ENCODE measurements at regions not wholly inside any gene's neighbourhood (a gene's known extent, or its start where the extent isn't known, plus 50 kb on each side); places are given as distances from the start of the nearest gene placed in this dataset.
A peak's percentile ranks its signal among the peaks of the same experiment; 100 is the strongest.

DNA sequence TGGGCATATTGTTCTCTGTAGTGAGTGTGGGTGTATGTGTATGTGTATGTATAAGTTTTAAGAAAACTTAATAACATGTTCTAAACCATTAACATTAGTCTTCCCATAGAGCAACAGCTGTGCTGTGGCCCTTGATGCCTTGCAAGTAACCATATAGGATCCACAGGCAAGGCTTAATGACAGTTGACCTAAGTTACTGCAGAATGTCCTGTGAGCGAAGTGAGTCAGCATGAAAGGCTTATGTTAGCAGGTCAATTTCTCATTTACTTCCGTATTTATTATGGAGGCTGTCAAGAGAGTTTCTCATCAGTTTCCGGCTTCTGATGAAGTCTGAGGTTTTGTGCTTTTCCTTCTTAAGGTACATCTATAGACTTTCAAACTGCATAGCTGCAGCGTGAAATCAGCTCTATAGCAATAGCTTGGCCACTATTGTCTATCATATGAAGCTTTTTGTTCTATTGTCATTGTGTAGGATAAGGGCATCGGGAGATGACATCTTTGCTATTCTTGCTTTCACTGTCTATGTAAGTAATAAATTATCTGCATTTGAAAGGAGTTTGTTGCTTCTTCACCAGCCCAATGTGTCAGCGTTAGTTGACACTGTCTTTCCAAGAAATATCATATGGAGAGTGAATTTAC, 1153.4 kb upstream of the AGA start (continued):
- TF ChIP-seq ZNF451 (CRISPR knock-in tag; IDR thresholded peaks at IDR 0.05): no peak

DNA sequence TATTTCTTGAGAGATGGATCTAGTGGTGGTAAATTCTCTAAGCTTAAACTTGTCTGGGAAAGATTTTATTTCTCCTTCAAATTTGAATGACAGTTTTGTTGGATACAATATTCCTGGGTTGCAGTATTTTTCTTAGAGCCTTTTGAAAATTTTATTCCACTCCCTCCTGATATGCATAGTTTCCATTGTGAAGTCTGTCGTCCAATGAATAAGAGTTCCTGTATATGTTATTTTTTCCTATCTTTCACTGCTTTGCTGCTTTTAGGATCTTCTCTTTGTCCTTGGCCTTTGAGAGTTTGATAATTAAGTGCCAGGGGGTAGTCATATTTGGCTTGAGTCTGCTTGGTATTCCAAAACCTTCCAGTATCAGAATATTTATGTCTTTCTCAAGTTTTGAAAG, 1156.4 kb upstream of the AGA start:
- peaks cover 33% of the 10 kb centered on the region for H3K9me3 ChIP-seq (ENCODE audit: low read length)
- H3K36me3 ChIP-seq (replicated peaks in 1 of 2; ENCODE audit: control insufficient read depth in 1 of 2, insufficient read depth in 2 of 2, low read length in 2 of 2): no peaks in the 10 kb centered on the region
- intact Hi-C loops (cut with micrococcal nuclease; ENCODE audit: unreplicated experiment): no loop called here
- H3K4me1 ChIP-seq (ENCODE audit: insufficient read depth, low read length): no peaks in the 10 kb centered on the region
- no peak overlapping the region for H2AFZ ChIP-seq (ENCODE audit: low read length)
- in situ Hi-C loops (cut with HindIII; ENCODE audit: extremely low pct_ligation_motif_present, low pct_unique_long_range_greater_than_20kb): no loop called here
- FAIRE-seq (no peak), ATAC-seq (no peak), DNase-seq (ENCODE audit: low spot score) (no peak)
- no peak overlapping the region for H3K4me3 ChIP-seq (replicated peaks in 1 of 3; ENCODE audit: insufficient read depth in 1 of 3, low read depth in 2 of 3, low read length in 3 of 3)
- H3K27me3 ChIP-seq (ENCODE audit: control insufficient read depth in 1 of 2, insufficient read depth in 2 of 2, low read length in 2 of 2): no peaks in the 10 kb centered on the region
- no TSS peak for BruUV-seq (replicated peaks)
- no peaks in the 10 kb centered on the region for H3K79me2 ChIP-seq (ENCODE audit: insufficient read depth, low read length)
- no peak overlapping the region for H3K4me2 ChIP-seq (ENCODE audit: low read depth, low read length)
- ChIA-PET CTCF (ENCODE audit: low intra/inter-chr PET ratio, low total read pairs) (no interaction called here), POLR2A (no interaction called here)
- H3K9ac ChIP-seq (ENCODE audit: insufficient read depth, low read depth, low read length): no peak overlapping the region
- whole genome bisulfite sequencing (ENCODE audit: low lambda C conversion rate): 46% methylated on average over 1 of the region's 1 CpG
- TF ChIP-seq ZNF317 (CRISPR knock-in tag; IDR thresholded peaks at IDR 0.05) (peak; percentile 82), SRSF1 (optimal IDR thresholded peaks at IDR 0.05; ENCODE audit: low read depth, low read length) (no peak)
- no peaks in the 10 kb centered on the region for H4K20me1 ChIP-seq (ENCODE audit: insufficient read depth, low read length)
- no peak overlapping the region for H3K27ac ChIP-seq (ENCODE audit: extremely low read length, insufficient read depth, low read length)

DNA sequence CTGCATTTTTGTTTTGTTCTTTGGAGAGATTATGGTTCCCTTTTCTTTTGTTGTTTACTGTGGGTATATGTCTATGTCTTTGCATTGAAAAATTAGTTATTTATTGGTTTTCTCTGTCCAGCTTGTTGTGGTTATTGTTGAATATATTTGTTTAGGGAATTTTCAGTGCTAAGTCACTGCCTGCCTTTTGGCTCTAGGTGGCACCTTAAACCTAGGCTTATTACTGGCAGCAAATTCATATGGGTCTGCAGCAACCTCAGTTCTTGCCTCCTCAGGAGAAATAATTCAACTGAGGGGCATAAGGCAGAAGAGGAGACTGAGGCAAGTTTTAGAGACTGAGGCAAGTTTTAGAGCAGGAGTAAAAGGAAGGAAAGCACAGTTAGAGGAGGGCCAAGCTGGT, 1157.3 kb upstream of the AGA start:
- POLR2A ChIA-PET: no interaction called here
- Histone ChIP-seq H3K27me3 (ENCODE audit: control insufficient read depth in 1 of 2, insufficient read depth in 2 of 2, low read length in 2 of 2) (no peaks in the 10 kb centered on the region), H3K4me2 (ENCODE audit: low read depth, low read length) (no peak overlapping the region), H2AFZ (ENCODE audit: low read length) (no peak overlapping the region), H3K36me3 (replicated peaks in 1 of 2; ENCODE audit: control insufficient read depth in 1 of 2, insufficient read depth in 2 of 2, low read length in 2 of 2) (no peaks in the 10 kb centered on the region), H3K9ac (ENCODE audit: insufficient read depth, low read depth, low read length) (no peak overlapping the region), H3K79me2 (ENCODE audit: insufficient read depth, low read length) (no peaks in the 10 kb centered on the region), H3K4me1 (ENCODE audit: insufficient read depth, low read length) (no peaks in the 10 kb centered on the region), H3K27ac (ENCODE audit: extremely low read length, insufficient read depth, low read length) (no peak overlapping the region), H4K20me1 (ENCODE audit: insufficient read depth, low read length) (no peaks in the 10 kb centered on the region), H3K9me3 (ENCODE audit: low read length) (peaks cover 33% of the 10 kb centered on the region), H3K4me3 (replicated peaks in 1 of 3; ENCODE audit: insufficient read depth in 1 of 3, low read depth in 2 of 3, low read length in 3 of 3) (no peak overlapping the region)
- in situ Hi-C loops (cut with HindIII; ENCODE audit: extremely low pct_ligation_motif_present, low pct_unique_long_range_greater_than_20kb) (no loop called here), intact Hi-C loops (cut with micrococcal nuclease; ENCODE audit: unreplicated experiment) (no loop called here)
- DNase-seq (ENCODE audit: low spot score) (no peak), FAIRE-seq (no peak), ATAC-seq (no peak)
- BruUV-seq (replicated peaks): no TSS peak
- CTCF ChIA-PET (ENCODE audit: low intra/inter-chr PET ratio, low total read pairs): no interaction called here
- TF ChIP-seq, protein P1, sequence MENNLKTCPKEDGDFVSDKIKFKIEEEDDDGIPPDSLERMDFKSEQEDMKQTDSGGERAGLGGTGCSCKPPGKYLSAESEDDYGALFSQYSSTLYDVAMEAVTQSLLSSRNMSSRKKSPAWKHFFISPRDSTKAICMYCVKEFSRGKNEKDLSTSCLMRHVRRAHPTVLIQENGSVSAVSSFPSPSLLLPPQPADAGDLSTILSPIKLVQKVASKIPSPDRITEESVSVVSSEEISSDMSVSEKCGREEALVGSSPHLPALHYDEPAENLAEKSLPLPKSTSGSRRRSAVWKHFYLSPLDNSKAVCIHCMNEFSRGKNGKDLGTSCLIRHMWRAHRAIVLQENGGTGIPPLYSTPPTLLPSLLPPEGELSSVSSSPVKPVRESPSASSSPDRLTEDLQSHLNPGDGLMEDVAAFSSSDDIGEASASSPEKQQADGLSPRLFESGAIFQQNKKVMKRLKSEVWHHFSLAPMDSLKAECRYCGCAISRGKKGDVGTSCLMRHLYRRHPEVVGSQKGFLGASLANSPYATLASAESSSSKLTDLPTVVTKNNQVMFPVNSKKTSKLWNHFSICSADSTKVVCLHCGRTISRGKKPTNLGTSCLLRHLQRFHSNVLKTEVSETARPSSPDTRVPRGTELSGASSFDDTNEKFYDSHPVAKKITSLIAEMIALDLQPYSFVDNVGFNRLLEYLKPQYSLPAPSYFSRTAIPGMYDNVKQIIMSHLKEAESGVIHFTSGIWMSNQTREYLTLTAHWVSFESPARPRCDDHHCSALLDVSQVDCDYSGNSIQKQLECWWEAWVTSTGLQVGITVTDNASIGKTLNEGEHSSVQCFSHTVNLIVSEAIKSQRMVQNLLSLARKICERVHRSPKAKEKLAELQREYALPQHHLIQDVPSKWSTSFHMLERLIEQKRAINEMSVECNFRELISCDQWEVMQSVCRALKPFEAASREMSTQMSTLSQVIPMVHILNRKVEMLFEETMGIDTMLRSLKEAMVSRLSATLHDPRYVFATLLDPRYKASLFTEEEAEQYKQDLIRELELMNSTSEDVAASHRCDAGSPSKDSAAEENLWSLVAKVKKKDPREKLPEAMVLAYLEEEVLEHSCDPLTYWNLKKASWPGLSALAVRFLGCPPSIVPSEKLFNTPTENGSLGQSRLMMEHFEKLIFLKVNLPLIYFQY (CRISPR knock-in tag; IDR thresholded peaks at IDR 0.05; ENCODE audit: borderline replicate concordance): no peak
- TF ChIP-seq ZNF670 (CRISPR knock-in tag; IDR thresholded peaks at IDR 0.05; ENCODE audit: borderline replicate concordance) (no peak), NONO (IDR thresholded peaks at IDR 0.05) (no peak), NONO (CRISPR knock-in tag; conservative IDR thresholded peaks at IDR 0.05) (no peak), ZFP37 (CRISPR knock-in tag; IDR thresholded peaks at IDR 0.05; ENCODE audit: borderline replicate concordance) (no peak), ZNF350 (CRISPR knock-in tag; IDR thresholded peaks at IDR 0.05; ENCODE audit: borderline replicate concordance, low read depth) (no peak), NRL (CRISPR knock-in tag; IDR thresholded peaks at IDR 0.05; ENCODE audit: borderline replicate concordance) (no peak), MBD4 (IDR thresholded peaks at IDR 0.05; ENCODE audit: borderline replicate concordance, low read length) (no peak)
- TF ChIP-seq, protein P2, sequence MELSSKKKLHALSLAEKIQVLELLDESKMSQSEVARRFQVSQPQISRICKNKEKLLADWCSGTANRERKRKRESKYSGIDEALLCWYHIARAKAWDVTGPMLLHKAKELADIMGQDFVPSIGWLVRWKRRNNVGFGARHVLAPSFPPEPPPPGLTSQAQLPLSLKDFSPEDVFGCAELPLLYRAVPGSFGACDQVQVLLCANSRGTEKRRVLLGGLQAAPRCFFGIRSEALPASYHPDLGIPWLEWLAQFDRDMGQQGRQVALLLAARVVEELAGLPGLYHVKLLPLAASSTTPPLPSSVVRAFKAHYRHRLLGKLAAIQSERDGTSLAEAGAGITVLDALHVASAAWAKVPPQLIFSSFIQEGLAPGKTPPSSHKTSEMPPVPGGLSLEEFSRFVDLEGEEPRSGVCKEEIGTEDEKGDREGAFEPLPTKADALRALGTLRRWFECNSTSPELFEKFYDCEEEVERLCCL (CRISPR knock-in tag; IDR thresholded peaks at IDR 0.05; ENCODE audit: borderline replicate concordance): no peak

Data from HepG2 (cell line).